HG03025 (cell line): ENCODE measurements at regions not wholly inside any gene's neighbourhood (a gene's known extent, or its start where the extent isn't known, plus 50 kb on each side); places are given as distances from the start of the nearest gene placed in this dataset.
"Not testable (repeated sequence)": the region's sequence is repeated elsewhere in the genome, so short reads cannot be mapped to it uniquely, and the experiment has no call there.

Experiments
- ATAC-seq: cut with Tn5 transposase; IDR thresholded peaks from one replicate; pipeline ENCODE4 v1.9.1; 2021; ENCODE audit warnings: mild to moderate bottlenecking, moderate library complexity; ENCODE audit not compliant: unreplicated experiment, low FRiP score

DNA sequence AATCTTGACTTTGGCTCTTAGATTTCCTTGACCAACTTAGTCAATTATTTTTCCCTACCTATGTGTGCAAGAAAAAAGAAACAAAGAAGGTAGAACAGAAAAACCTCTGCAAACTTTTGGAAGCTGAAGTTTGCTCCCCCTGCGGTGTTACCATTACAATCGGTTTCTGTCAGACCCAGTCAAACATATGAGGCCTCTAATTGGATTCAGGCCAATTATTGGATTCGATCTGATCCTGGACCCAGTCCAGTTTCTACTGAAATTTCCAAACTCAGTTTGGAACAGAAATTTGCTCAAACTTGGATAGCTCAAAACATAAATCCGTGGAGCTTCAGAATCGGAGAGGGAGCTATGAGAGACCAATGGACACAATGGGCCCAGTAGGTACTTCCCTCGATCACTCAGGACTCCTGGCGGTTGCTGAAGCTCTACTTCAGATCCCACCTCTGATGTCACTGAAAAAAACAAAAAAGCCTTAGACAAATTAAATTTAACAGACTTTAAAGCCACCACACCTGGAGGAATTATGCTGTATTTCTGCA, 523.9 kb downstream of the DMRTA1 start:
- ATAC-seq: no peak

DNA sequence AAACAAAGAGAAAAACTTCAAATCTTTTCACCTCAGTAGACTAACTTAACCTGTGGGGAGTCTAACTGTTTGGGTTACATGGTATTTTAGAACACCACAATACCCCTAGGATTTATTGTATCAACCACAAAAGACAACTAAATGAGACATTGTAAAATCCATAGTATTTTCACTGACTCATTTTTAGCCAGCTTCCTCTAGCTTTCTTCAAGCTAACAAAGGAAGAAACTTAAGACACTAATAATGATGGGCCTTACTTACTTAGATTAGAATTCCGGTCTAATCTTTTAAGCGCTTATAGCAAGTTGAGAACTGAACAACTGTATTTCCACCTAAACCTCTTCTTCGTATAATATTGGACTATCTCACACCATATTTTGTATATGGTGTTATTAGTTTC, 529.3 kb downstream of the DMRTA1 start:
- no peak for ATAC-seq

GRCh38 chr9:22976454-22976853, 529.8 kb downstream of the DMRTA1 start:
- ATAC-seq: no peak

DNA sequence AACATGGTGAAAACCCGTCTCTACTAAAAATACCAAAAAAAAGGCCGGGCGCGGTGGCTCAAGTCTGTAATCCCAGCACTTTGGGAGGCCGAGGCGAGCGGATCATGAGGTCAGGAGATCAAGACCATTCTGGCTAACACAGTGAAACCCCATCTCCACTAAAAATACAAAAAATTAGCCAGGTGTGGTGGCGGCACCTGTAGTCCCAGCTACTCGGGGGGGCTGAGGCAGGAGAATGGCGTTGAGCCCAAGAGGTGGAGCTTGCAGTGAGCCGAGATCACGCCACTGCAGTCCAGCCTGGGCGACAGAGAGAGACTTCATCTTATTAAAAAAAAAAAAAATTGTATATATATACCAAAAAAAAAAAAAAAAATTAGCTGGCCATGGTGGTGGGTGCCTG, 533.8 kb downstream of the DMRTA1 start:
- ATAC-seq: not testable (repeated sequence)

GRCh38 chr9:22986556-22986955, 539.9 kb downstream of the DMRTA1 start:
- no peak for ATAC-seq

GRCh38 chr9:22990349-22990748, 543.7 kb downstream of the DMRTA1 start:
- no peak for ATAC-seq

DNA sequence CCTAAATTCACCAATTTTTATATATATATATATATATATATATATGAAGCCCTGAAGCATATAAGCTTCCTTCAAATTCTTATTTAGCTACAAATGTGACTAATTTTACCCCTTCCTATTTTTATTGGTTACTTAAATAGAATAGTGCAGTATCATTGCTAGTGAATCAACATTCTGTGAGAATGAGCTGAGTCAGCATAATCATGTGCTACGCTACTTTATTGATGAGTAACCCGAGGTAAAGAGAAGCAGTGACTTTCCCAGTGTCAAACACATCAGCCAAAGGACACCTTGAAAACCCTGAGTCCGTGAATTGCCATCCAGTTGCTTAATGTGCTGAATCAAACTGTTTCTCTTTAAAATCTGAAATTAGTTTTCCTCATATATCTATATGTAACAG, 546.2 kb downstream of the DMRTA1 start:
- ATAC-seq: no peak

- ATAC-seq: no peak
Measured at GRCh38 chr9:22997923-22998322, 551.3 kb downstream of the DMRTA1 start.

DNA sequence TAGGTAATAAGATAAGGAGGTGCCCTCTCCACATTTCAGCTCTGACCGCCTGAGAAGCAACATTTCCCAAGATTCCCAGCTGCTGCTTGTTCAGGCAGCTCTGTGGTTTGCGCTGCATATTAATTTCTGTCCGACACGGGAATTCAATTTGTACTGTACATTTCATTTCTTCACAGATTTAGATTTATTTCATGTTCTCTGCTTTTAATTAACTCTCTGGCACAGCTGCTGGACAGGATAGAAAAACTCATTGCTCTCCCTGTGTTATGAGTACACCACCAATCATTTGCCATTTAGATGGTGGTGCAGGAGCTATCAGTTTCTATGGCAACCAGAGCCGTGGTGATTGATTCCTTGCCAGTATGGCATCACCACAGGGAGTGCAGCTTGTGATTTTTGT, 558.5 kb downstream of the DMRTA1 start:
- ATAC-seq: no peak

DNA sequence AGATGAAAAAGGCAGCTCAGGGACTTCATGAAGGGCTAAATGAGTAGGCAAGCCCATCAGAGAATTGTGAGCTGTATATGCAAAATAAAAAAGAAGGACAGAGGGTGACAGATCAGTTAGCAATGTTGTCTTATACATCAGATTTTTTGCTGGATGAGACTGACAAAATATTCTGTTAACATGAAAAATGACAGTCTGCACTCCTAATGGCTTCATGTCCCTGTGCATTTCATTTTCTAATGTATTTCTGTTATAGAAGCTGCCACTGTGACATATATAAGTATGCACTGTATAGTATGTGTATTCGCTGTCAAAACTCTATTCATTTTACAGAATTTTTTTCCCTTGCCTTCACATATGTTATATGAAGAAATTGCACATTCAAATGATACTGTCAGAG, 559.5 kb downstream of the DMRTA1 start:
- ATAC-seq: no peak

GRCh38 chr9:23011669-23012068, 565.0 kb downstream of the DMRTA1 start:
- ATAC-seq: no peak

DNA sequence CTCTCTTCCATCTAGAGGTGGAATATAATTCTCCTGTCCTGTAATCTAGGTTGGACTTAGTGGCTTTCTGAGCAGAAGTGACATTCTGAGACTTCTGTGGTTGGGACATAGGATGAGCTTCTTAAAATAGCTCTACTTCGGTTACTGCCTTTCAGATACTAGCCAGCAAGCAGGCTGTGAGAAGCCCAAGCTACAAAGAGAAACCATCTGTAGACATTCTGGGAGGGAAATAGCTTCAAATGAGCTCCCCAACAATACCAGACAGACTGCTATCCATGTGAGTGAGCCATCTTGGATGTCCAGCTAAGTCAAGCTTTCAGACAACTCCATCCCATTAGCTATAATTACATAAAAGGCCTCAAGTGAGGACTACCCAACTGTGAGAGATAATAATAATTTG, 568.9 kb downstream of the DMRTA1 start:
- ATAC-seq: no peak

DNA sequence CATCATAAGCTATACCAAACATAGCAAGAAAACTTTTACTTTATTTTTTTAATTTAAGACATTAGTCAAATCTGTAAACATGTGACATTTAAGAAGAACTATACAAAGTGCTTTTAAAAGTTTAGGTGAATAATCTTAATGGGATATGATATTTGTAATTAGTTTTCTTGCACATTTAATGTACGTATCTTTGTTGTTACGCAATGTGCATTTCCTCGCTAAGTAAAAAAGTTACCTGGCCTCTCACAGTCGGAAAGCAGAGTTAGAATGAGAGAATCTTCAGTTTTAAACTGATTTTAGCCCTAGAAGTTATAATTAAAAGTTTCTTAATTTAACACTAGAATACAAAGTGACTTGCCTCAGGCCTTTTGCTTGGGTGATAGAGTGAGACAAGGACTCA, 589.8 kb downstream of the DMRTA1 start:
- ATAC-seq: no peak

- ATAC-seq: no peak
Measured at GRCh38 chr9:23039402-23039801, 592.8 kb downstream of the DMRTA1 start.

GRCh38 chr9:23041466-23041865, 594.8 kb downstream of the DMRTA1 start:
- ATAC-seq: no peak

DNA sequence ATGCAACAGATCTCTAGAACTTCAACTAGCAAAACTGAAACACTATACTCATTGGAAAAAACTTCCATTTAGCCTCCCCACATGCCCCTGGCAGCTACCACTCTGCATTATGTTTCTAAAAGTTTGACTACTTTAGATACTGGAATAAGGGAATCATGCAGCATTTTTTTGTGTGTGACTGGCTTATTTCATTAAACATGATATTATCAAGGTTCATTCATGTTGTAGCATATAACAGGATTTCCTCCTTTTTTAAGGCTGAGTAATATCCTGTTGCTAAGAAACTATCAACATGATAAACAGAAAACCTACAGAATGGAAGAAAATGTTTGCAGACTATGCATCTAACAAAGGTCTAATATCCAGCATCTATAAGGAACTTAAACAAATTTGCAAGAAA, 597.9 kb downstream of the DMRTA1 start:
- ATAC-seq: no peak

DNA sequence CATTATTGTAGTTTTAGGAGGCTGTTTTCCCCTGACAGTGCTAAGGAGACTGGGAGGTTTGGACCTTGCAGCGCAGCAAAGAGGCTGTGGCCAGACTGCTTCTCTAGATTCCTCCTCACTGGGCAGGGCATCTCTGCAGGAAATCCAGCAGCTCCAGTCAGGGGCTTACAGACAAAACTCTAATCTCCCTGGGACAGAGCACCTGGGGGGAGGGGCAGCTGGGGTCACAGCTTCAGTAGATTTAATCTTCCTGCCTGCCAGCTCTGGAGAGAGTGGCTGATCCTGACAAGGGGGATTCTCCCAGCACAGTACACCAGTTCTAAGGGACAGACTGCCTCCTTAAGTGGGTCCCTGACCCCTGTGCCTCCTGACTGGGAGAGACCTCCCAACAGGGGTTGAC, 599.4 kb downstream of the DMRTA1 start:
- ATAC-seq: not testable (repeated sequence)

DNA sequence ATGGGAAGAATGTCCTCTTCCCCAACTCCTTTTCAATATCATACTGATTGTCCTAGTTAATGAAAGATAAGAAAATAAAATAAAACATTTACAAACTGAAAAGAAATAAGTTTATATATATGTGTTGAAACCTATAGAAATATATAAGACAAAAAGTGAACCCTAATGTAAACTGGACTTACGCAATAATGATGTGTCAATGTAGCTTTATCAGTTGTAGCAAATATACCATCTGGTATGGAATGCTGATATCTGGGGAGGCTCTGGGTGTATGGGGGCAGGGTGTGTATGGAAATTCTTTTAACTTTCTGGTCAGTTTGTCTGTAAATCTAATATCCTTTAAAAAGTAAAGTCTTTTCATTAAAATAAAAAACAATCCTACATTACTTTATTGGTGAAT, 603.9 kb downstream of the DMRTA1 start:
- ATAC-seq: no peak

DNA sequence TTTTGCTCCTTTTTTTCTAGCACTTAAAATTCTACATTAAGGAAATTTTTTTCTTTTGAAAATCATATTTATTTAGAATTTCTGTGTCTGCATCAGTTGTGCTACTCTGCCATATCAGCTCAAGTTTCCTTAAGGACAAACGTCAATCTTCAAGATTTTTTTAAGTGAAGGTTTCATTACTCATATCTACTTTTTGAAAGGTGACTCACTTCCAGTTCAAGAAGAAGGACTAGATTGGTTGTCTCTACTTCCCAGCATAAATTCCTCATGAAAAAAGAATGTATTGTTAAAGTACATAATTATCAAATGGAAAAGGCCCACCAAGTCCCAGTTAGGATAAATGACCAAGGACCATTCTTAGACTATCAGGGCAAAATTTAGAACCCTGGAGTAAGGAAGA, 626.5 kb downstream of the DMRTA1 start:
- ATAC-seq: no peak

GRCh38 chr9:23079798-23080197, 633.2 kb downstream of the DMRTA1 start:
- ATAC-seq: no peak

GRCh38 chr9:23081377-23081776, 634.8 kb downstream of the DMRTA1 start:
- ATAC-seq: no peak

DNA sequence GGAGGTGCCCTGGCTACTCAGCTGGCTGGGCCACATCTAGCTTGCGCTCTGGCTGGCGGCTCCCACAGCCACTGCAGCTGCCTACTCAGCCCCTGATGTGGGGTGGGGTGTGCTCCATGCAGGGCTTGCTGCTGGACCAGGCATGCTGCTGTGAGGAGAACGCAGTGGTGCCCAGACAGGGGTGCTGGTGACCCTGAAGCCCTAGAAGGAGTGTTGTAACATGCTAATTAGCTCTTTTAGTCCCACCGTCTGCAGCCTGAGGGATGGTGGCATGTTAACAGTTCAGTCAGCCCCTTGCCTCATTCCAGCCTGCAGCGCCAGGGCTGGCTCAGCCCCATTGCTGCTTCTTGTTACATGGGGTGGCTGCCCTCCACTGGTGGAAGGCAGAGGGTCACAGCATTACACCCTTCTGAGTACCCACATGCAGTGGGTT, 642.3 kb downstream of the DMRTA1 start:
- no peak for ATAC-seq

DNA sequence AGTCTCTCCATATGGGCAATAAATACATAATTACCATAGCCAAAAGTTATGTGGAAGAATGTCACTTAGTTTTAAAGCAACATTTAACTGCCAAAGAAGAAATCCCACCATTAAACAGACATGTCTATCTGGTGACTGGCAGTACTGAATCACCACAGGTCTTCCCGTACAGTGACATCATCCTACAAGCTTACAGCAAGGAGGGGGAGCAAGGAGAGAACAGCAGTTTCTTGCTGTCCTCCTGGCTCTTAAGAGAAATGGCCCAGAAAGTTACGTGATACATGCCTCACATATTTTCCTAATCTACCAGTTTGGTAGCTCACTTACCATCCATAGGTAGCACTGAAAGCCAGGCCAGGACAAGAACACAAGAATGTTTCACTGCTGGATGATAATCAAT, 671.0 kb downstream of the DMRTA1 start:
- no peak for ATAC-seq
